HG02763 (cell line): ENCODE measurements at regions not wholly inside any gene's neighbourhood (a gene's known extent, or its start where the extent isn't known, plus 50 kb on each side); places are given as distances from the start of the nearest gene placed in this dataset.

ENCODE experiments used
- ATAC-seq: cut with Tn5 transposase; IDR thresholded peaks from one replicate; pipeline ENCODE4 v1.9.1; 2021; ENCODE audit warnings: mild to moderate bottlenecking, moderate library complexity; ENCODE audit not compliant: unreplicated experiment

DNA sequence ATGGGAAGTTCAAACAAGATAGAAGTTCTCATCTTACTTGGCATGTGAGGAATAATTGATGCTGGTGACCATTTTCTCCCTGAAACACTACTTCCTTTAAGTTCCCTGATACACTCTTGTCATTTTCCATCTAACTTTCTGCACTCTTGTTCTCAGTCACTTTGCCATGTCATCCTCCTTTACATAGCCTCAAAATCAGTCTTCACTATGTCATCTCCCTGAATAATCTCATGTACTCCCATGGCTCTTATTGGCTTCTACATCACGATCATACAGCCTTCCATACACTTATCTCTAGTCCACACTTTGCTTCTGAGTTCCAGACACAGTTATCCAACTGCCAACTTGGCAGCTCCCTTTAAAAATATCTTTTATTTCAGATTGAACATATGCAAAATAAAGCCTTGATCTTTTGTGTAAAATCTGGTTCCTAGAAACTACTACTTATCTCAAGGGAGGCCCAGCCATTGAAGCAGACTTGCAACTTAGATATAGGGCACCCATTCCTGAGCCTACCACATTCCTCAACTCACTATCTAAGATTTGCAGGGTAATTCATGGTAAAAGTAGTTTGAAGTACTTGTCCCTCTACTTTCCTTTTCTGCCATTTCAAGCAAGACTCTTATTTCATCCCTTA is 1070.2 kb upstream of the NXPH2 start:
- ATAC-seq: no peak

DNA sequence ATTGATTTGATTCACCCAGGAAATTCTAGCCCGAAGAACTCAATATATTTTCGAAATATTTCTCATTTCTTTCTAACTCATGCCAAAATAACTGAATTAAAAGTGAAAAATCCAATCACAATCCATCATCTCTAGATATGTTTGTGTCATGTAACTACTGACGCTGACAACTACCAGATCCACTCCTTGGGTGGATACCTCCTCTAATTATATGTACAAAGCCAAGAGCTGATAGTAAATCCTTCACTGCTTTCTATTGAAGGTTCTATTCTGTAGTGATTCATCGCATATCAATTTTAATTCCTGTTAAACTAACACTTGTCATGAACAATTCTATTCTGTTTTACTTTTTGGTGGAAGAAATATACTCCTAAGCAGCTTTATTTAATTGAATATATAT is 1056.6 kb upstream of the NXPH2 start:
- no peak for ATAC-seq

DNA sequence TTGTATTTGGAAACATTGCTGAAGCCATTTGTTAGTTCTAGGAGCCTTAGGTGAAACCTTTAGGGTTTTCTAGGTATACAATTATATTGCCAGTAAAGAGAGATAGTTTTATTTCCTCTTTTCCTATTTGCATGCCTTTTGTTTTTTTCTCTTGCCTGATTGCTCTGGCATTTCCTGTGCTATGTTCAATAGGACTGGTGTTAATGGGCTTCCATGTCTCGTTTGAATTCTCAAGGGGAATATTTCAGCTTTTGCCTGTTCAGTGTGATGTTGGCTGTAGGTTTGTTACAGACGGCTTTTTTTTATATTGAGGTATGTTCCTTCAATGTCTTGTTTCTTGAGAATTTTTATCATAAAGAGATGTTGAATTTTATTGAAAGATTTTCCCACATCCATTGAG is 1054.9 kb upstream of the NXPH2 start:
- ATAC-seq: no peak

DNA sequence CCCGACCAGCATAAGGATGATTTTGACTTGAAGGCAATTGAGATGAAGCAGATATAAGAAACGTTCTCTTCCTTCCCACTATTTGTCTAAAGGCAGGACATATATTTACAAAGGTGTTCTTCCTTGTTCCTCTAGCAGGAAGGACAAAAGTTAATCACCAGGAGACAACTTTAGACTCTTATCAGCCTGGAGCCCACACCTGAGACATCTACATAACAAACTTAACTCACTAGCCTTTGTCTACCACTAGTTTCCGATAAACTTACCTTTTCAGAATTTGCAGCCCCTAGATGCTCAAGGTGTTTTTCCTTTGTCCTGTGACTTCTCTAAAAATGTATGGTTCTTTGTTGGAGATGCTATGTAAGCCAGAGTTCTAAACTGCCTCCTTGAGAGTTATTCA is 1047.8 kb upstream of the NXPH2 start:
- ATAC-seq: no peak

DNA sequence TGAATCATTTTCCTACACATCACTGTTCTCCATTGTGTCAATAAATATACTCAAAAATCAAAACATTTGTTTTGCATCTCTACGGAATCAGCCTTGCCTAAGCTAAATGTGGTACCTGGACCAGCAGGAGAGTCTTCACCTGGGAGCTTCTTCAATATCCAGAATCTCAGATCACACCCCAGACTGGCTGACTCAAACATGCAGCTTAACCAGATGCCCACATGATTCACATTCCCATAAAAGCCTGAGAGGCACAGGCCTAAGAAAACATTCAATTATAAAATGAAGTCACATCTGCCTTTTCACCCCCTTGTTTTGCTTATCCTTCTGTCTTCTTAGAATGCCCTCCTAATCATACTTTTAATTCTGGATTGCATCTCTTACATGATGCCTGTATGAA is 1045.5 kb upstream of the NXPH2 start:
- ATAC-seq: no peak

DNA sequence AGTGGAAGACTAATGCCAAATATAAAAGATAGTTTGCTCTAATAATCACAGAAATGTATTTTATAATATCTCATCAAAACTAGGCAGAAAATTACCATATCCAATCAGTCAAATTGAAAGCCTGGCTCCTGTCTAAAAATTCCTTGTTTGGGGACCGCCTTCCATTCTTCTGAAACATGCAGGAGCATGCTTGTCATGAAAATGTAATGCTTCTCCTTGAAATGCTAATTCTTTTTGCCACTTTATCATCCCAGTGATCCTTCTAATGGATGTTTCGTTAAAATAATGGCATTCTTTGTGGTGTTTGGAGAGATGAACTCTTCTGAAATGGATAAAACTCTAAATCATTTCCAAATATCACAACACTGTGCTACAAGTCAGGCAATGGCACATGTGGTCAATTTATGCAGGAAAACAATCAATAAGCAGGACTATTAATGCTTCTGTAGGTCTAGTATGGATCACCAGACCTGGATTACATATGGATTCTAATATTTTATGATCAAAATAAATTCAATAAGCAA is 1039.1 kb upstream of the NXPH2 start:
- ATAC-seq: no peak

DNA sequence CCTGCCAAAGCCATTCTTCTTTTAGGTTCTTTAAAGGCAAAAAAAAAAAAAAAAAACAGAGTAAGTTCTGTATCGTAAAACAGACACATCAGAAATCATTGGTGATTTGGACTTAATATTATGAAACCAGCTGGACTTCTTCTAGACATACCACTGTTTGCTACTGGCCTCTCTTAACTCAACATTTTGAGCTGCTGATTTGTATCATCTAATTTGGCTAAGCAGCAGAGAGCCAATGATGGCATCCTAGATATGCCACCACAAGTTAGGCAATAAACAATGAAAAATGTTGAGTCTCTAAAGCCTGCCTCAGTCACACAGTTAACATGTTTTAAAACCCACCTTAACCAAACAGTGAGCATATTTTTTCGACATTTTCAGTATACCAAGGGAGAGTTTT is 1034.3 kb upstream of the NXPH2 start:
- ATAC-seq: no peak

DNA sequence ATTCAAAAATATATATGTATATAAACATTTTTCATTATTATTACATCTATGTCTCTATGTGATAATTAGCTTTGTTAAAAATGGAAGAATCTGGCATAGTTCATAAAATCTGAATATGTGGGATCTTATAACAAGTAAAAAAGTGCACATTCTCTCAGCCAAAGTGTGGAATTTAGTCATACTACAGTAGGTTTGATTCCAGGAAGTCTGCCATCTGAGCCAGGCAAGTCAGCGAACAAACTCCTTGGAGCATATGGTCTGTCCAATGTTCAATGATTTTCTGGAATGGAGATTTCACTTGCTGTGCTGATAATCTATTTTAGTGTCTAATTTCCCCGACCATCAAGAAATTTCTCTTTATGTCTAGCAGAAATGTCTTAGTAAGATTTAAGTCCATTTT is 1033.2 kb upstream of the NXPH2 start:
- no peak for ATAC-seq

DNA sequence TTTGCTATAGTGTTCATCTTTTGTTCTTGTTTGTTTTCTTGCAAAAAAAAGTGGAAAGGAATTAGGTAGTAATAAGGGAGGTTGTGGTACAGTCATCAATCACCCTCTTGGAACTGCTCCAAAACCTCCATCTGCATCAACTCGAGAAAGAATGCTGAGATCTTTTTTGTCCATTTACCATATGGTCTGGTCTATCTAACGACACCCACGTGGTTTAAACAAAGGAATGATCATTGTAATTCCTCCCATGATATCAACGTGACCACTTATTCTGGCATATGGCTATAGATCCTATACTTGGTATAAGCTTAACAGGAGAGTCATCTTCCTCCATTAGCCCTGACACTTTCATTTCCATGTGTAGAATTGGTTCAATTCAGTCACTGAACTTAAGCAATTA is 1025.3 kb upstream of the NXPH2 start:
- ATAC-seq: no peak

DNA sequence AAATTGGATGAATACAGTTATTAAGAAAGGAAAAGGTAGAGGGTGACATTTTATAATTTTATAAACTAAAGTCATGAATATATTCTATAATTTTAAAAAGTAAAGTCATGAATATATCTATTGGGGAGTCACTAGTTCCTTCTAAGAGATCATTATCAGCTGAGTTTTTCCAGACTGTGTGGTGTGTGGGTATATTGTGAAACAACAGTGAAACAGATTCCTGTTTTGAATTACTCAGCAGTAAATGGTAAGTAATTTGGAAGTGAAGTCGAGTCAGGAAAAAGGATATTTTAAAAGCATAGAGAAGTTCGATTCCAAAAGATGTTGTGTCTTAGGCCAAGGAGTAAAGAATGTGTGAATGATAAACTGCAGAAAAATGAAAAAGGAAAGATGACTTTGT is 1018.2 kb upstream of the NXPH2 start:
- no peak for ATAC-seq

DNA sequence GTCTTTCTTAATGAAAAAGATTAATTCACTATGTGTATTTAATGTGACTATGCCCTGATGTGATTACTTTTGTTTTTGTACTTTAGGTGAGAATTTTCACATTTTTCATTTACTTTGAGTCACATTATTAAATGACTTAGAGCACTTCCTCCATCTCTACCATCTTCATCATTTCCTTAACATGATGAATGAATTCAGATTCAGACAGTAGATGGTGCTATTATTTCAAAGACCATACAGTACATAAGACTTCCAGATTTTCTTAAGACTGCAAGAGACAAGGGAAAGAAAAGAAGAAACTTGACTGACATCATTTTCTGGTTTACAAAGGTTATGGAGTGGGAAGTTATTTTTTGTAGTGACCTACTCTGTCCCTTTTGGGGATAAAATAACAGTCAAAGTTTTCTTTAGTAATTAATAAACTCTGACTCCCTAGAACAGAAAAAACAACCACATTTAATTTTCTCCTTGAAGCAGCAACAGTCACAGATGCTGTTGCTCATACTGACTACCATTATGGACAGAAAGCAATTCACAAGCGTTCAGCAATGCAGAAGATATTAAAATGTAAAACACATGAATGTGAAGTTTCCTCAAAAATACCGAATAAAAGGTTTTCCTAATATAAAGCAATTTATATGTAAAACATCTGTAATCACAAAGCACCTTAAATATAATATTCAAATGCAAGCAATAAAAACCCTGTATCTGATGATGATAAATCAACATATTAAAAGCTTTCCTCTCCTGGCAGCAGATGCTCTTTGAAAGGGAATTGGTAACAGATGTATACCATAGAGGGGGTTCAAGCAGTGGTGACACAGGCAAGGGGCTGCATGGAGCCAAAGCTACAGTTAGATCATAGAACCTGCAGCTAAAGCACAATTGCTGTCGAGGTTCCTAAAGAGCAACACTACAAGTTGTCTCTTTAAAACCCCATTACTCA is 1010.9 kb upstream of the NXPH2 start:
- ATAC-seq: no peak

DNA sequence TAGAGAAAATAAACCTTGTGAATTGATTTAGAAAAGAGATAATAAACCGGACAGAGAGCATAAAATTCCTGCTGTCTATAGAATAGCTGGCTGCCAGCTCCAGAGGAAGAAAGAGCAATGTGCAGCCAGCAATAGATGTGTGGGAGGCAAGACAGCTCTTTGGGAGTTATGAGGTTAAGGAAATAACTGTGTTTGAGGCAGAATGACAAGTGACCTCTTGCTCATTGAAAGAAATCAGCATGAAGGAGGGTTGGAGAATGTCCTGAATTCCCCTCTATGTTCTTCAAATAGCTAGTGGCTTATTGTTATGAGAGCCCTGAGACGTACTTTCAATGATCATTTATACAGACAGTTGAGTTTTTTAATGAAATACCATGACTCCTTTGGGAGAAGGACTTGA is 1009.9 kb upstream of the NXPH2 start:
- ATAC-seq: no peak

DNA sequence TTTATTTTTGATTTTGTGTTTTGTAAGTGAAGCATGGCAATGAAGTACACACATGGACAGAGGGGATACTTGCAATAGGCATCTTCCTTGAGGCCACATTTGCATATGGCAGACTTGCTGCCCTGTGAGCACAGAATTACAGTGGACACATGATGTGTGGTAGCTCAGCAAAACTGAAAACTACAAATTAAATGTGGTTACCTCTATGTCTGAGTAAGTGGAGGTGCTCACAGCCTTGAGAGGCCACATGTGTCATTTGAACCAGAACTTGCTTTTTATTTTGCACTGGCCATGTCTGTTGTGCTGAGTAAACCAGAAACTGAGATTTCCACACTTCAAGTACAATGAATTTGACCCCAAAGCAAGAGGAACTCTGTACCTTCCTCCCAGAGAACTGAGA is 998.5 kb upstream of the NXPH2 start:
- no peak for ATAC-seq

DNA sequence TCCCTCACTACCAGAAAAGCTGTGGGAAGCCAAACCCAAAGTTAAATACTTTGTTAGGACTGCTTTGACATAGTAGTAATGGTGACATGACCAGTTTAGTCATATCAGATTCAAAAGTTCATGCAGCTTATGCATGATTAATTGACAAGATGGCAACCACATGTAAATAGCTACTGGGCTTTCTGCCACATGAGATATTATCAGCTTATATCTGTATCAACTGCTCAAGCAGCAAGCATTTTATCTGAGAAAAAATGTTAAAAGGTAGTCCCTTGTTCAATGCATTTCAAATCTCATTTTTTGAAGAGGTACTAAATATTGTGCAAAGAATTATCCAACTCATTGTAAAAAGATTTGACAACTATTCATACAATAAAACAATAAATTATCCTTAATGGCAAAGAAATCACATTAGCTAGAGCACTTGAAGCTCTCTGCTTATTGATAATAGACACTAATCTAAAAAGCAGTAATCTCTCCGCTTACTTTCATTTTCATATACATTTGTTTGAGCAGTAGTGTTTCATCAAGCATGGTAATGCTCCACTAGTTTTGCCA is 993.6 kb upstream of the NXPH2 start:
- no peak for ATAC-seq

DNA sequence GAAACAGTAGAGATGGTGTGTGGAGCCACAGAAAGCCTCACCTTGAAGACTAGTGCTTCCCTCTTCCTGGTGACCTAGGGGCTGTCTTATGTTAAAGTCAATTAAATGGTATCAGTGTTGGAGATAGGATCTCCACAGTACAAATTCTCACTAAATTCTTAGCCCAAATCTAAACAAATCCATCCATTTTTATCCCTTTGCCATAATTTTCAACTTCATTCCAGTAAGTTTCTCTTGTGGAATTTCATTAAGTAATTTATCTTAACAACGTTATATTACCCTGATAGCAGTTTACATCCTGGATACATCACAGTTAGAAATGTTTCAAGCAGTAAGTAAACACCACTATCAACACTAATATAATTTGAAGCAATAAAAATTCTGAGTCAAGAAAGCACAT is 989.4 kb upstream of the NXPH2 start:
- no peak for ATAC-seq

DNA sequence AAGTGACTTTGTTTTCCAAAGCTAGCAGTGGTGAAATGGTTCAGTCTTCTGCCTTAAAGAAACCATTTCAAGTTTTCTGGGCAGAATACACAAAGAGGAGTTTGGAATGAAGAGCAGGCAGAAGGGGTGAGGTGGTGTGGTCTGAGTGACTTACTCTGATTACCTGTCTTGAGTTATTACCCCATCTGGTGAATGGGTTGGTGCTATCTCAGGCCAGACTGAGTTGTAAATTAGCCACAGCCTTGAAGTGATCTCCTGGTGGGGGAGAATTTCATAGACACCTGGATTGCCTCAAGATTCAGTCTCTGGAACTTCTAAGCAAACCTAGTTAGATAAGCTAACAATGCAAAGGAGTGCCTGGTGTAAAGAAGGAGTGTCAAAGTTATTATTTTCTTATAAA is 983.5 kb upstream of the NXPH2 start:
- ATAC-seq: no peak

DNA sequence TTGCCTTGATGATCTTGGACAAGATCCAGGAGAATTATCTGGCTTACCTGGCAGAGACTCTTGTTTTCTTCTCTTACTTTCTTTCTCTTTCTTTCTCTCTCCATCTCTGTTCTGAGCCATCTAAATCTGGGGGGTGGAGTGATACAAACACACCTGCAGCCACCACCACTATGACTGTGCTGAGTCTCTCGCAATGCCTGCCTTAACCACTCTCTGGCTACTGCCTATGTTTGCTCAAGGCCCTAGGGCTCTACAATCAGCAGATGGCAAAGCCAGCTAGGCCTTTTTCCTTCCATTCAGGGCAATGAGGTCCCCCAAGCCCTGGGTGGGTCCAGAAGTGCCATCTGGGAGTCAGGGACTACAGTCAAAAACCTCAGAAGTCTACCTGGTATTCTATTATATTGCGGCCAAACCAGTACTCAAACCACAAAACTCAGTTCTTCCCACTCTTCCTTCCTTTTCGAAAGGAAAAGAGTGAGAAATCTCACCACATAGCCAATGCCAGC is 978.9 kb upstream of the NXPH2 start:
- ATAC-seq: no peak

DNA sequence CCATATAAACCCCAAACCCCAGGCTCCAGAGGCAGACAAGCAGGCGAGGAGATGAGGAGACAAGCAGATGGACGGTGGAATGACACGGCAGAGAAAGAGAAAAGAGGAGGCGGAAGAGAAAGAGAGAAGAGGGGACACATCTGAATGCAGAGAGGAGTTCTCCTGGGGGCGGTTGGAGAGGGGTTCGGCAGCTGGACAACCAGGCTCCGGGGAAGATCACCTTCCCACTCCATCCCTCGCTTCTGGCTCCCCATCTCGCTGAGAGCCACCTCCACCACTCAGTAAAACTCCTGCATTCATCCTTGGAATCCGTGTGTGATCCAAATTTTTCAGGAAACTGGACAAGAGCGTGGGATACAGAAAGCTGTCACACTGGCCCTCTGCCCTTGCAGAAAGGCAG is 966.7 kb upstream of the NXPH2 start:
- ATAC-seq: no peak

DNA sequence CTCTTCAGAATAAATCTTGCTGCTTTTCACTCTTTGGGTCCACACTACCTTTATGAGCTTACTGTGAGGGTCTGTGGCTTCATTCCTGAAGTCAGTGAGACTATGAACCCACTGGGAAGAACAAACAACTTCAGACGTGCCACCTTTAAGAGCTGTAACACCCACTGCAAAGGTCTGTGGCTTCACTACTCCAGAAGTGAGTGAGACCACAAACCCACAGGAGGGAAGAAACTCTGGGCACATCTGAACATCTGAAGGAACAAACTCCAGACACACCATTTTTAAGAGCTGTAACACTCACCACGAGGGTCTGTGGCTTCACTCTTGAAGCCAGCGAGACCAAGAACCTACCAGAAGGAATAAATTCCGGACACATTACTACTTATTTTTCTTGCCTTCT is 964.1 kb upstream of the NXPH2 start:
- ATAC-seq: no peak

DNA sequence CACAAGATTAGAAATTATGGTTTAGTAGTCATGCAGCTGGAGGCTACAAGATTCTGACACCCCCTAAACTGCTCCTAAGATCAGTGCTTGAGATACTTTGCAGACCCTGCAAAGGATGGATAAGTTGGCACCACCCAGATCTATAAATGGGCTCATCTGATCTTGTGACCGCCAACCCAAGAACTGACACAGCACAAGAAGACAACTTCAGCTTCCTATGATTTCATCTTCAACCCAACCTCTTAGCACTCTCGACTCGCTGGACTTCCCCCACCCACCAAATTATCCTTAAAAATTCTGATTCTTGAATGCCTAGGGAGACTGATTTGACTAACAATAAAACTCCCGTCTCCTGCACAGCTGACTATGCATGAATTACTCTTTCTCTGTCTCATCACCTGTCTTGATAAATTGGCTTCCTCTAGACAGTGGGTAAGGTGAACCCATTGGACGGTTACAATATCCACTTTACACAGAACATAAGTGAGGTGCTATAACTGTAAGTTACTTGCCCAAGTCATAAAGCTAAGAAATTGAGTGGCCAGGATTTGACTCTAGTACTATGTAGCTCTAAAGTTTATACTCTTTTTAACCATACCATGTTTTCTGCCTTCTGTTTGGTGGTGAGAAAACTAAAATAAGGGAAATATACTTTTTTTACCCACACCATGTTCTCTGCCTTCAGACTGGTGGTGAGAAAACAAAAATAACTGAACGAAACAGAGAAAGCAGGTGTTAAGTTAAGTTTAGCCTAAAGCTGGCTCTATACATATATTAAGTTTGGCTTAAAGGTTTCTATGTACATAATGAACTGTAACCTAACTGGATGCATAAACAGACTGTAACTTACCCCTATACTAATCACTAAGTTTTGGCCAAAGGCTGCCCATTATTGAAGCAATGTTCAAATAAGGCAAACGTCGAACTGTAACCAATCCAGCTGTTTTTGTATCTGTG is 962.3 kb upstream of the NXPH2 start:
- no peak for ATAC-seq

DNA sequence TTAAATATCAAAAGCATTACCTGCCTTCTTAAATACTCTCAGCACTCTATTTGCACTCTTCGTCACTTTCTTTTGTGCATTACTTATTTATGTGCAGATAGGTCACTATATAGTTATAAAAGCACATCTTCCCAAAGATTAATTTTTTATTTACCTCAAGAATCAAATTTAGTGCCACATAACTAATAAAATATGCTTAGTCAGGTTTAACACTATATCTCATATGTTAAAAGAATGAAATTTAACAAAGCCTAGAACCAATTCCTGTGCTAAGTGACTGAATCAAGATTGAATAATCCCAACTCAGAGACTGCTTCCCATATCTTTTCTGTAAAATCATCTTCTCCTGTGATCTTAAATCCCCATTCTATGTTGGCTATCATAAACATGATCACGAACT is 957.5 kb upstream of the NXPH2 start:
- ATAC-seq: no peak
